Ovary (tissue), 7 donors: ENCODE measurements at regions not wholly inside any gene's neighbourhood (a gene's known extent, or its start where the extent isn't known, plus 50 kb on each side); places are given as distances from the start of the nearest gene placed in this dataset.

Experiments
- DNase-seq, 5 donors: peaks; one replicate each; pipeline ENCODE4 v3.0.0-alpha.2; 2019 to 2020
- H3K27ac ChIP-seq, 2 donors: fragments of 200-600 bp; one replicate each; pipeline versions ENCODE4 v1.5.1 to v1.8.0; 2019 to 2022
- H3K27me3 ChIP-seq: fragments of 200-600 bp; one replicate; pipeline ENCODE4 v1.8.0; 2022
- H3K36me3 ChIP-seq: fragments of 200-600 bp; sonication (generic); one replicate; pipeline ENCODE4 v1.5.1; 2019
- H3K4me1 ChIP-seq: one replicate; pipeline ENCODE4 v1.8.1; 2013; ENCODE audit warnings: mild to moderate bottlenecking, moderate library complexity; ENCODE audit not compliant: insufficient read depth
- H3K4me3 ChIP-seq: fragments of 200-600 bp; sonication (generic); one replicate; pipeline ENCODE4 v1.5.1; 2017
- H3K9me3 ChIP-seq, 2 donors: fragments of 200-600 bp in 1 of 2; sonication (generic) in 1 of 2; one replicate each; pipeline versions ENCODE4 v1.5.1 to v1.8.1; 2013 to 2019; ENCODE audit warnings: mild to moderate bottlenecking in 1 of 2, moderate library complexity in 1 of 2
- EP300 ChIP-seq: sonication (generic); formaldehyde crosslinking; IDR thresholded peaks from one replicate; pipeline ENCODE4 v1.6.1; 2017; ENCODE audit warnings: antibody characterized with exemption
- POLR2A ChIP-seq: fragments of 450-650 bp; IDR thresholded peaks from one replicate; pipeline ENCODE4 v1.6.1; 2017; ENCODE audit warnings: antibody characterized with exemption, mild to moderate bottlenecking, moderate library complexity
- WGBS, 3 donors: extraction: QIAGEN DNeasy Blood & Tissue Kit in 1 of 3; methylation state at CpG; one replicate each; pipeline versions ENCODE4 v1.1.5 to v1.1.7; 2013 to 2017; 5-methylcytosine and 5-hydroxymethylcytosine counted together
- intact Hi-C, 4 donors: fragments of 100-400 bp; cut with DNase I; formaldehyde crosslinking; loops; one replicate each; pipeline versions ENCODE4 v1.11.0 to v1.15.1; 2022 to 2023
- TF ChIP-seq, protein P1 (sequence below), 3 donors: fragments of 450-650 bp in 2 of 3; fragments of 200-600 bp in 1 of 3; IDR thresholded peaks; one replicate each; pipeline versions ENCODE4 v1.5.1 to v1.8.0; 2016 to 2022; ENCODE audit warnings: antibody characterized with exemption in 3 of 3, mild to moderate bottlenecking in 1 of 3
- donor health status: DM: no; HTN: no; CAD: no; lungs with moderate emphysema.
- donor health status: DM: no; HTN: no; CAD: no.
- donor health status: Bipolar disorder and iron deficiency.
- donor health status: DM: no; HTN: no; CAD: no.
- donor health status: DM: yes; HTN: yes; CAD: no.

DNA sequence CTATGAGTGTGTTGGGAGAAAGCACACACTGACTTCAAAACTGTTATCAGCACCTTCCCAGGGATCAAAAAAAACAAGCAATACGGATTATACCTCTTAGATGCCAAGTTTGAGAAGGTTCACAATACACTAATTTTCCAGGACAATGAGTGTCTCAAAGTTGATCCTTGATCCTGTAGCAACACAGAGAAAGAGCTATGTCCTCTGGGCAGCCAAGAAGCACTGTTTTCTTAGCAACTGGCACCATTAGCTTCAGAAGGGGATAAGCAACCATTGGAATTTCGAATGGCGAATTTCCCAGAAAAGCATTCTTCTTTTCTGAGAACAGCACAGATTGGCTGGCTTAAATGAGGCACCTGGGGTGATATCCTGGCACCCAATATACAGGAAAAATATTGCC, 270.3 kb upstream of the RORA start:
- Histone ChIP-seq H3K4me1 (peaks cover 2% of the 10 kb centered on the region), H3K27me3 (no peaks in the 10 kb centered on the region), H3K36me3 (no peaks in the 10 kb centered on the region), H3K27ac (no peak overlapping the region), H3K9me3 (no peaks in the 10 kb centered on the region), H3K4me3 (no peak overlapping the region)
- intact Hi-C loops = no loop called here
- no peak for DNase-seq
- no peak for TF ChIP-seq POLR2A
- no peak for TF ChIP-seq EP300
- TF ChIP-seq, protein P1, sequence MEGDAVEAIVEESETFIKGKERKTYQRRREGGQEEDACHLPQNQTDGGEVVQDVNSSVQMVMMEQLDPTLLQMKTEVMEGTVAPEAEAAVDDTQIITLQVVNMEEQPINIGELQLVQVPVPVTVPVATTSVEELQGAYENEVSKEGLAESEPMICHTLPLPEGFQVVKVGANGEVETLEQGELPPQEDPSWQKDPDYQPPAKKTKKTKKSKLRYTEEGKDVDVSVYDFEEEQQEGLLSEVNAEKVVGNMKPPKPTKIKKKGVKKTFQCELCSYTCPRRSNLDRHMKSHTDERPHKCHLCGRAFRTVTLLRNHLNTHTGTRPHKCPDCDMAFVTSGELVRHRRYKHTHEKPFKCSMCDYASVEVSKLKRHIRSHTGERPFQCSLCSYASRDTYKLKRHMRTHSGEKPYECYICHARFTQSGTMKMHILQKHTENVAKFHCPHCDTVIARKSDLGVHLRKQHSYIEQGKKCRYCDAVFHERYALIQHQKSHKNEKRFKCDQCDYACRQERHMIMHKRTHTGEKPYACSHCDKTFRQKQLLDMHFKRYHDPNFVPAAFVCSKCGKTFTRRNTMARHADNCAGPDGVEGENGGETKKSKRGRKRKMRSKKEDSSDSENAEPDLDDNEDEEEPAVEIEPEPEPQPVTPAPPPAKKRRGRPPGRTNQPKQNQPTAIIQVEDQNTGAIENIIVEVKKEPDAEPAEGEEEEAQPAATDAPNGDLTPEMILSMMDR (IDR thresholded peaks at IDR 0.05) = no peak
- WGBS, 3 donors = 27 to 35% (median 31%) methylated on average over 3 of the region's 3 CpGs

DNA sequence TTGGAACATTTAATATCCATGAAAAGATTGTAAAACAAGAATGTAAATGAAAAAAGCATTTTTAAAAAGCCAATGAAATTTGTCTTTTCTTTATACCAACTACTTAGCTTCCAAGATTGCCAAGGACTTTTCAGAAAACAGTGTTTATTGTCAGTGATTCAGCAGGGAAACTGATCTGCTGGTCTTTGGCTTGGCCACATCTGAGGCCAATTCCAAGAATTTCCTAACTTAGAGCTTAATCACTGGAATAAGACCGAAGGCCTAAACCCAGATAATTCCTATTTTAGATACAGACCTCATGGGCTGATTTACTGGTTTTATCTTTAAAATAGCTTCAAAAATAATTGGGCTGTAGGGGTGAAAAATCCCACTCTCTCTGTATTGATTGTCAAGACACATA, 260.5 kb upstream of the RORA start:
- Histone ChIP-seq H3K9me3 (no peaks in the 10 kb centered on the region), H3K4me1 (no peaks in the 10 kb centered on the region), H3K27ac (no peak overlapping the region), H3K4me3 (no peak overlapping the region), H3K27me3 (no peaks in the 10 kb centered on the region), H3K36me3 (no peaks in the 10 kb centered on the region)
- intact Hi-C loops = no loop called here
- TF ChIP-seq EP300 (no peak), POLR2A (no peak)
- DNase-seq = no peak
- 4 to 9% (median 5%) methylated on average over 1 of the region's 1 CpG for WGBS, 3 donors

DNA sequence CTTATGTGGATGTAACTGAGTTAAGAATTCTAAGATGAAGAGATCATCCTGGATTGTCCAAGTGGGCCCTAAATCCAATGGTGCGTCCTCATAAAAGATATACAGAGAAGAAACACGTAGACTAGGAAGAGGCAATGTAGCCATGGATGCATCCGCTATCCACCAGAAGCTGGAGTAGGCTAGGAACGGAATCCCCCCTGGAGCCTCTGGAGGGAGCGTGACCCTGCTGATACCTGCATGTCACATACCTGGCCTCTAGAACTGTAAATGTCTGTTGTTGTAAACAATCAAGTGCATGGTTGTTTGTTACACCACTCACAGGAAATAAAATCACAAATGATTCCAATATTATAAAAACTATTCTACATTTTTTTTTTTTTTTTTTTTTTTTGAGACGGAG, 254.5 kb upstream of the RORA start:
- intact Hi-C loops = no loop called here
- DNase-seq = no peak
- Histone ChIP-seq H3K4me1 (peaks cover 6% of the 10 kb centered on the region), H3K4me3 (no peak overlapping the region), H3K27ac (no peak overlapping the region), H3K9me3 (no peaks in the 10 kb centered on the region), H3K27me3 (no peaks in the 10 kb centered on the region), H3K36me3 (no peaks in the 10 kb centered on the region)
- 95 to 99% (median 97%) methylated on average over 5 to 6 of the region's 6 CpGs for WGBS, 3 donors
- TF ChIP-seq, protein P1 (IDR thresholded peaks at IDR 0.05) = no peak
- TF ChIP-seq EP300 = no peak
- no peak for TF ChIP-seq POLR2A

DNA sequence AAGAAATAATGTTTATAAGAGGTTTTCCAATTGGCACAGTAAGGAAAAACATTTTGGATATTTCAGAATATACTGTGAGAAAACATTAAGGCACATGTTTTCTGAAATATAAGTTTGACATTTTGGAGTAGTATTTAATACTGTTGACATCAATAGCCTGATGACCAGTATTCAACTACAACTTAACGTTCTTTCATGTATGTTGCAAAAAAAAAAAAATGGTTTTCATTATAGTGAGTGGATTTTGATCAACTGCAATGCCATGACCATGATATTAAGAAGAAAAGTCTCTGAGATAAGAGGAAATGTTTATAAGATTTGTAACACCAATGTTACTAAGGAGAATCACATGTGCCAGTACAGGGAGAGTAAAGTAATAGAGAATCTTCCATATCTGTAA, 252.8 kb upstream of the RORA start:
- H3K36me3 ChIP-seq = no peaks in the 10 kb centered on the region
- no peaks in the 10 kb centered on the region for H3K9me3 ChIP-seq
- no peak for TF ChIP-seq EP300
- TF ChIP-seq, protein P1 (IDR thresholded peaks at IDR 0.05) = no peak
- TF ChIP-seq POLR2A = no peak
- no peak for DNase-seq
- no peak overlapping the region for H3K27ac ChIP-seq
- H3K27me3 ChIP-seq = no peaks in the 10 kb centered on the region
- intact Hi-C loops = no loop called here
- H3K4me3 ChIP-seq = no peak overlapping the region
- H3K4me1 ChIP-seq = peaks cover 6% of the 10 kb centered on the region
- 9 to 28% (median 17%) methylated on average over 1 of the region's 1 CpG for WGBS, 3 donors

DNA sequence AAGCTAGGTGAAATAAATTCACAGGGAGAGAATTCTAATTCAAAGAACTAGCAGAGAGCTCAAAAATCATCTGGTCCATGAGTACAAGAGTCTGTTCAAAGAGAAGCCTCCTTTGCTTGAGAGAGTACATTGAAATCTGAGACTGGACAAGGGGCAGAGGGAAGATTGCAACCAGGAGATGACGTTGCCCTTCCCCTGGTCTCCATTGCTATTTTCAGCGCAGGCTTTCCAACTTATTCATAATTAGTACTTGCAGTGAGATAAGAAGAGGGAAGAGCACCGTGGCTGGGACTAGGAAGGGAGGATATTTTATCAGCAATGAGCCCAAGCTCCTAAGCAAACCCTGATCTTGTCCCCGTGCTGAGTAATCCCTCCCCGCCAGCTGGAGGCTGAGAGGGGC, 251.8 kb upstream of the RORA start:
- Histone ChIP-seq H3K27me3 (no peaks in the 10 kb centered on the region), H3K4me1 (peaks cover 6% of the 10 kb centered on the region), H3K9me3 (no peaks in the 10 kb centered on the region), H3K4me3 (no peak overlapping the region), H3K36me3 (no peaks in the 10 kb centered on the region), H3K27ac (no peak overlapping the region)
- TF ChIP-seq, protein P1 (IDR thresholded peaks at IDR 0.05) = no peak
- TF ChIP-seq POLR2A (no peak), EP300 (no peak)
- DNase-seq = no peak
- intact Hi-C loops = no loop called here
- WGBS, 3 donors = 14 to 27% (median 21%) methylated on average over 5 of the region's 5 CpGs
